Endodermal cell (in vitro differentiated cells): ENCODE measurements at regions not wholly inside any gene's neighbourhood (a gene's known extent, or its start where the extent isn't known, plus 50 kb on each side); places are given as distances from the start of the nearest gene placed in this dataset.
"Not testable (repeated sequence)": the region's sequence is repeated elsewhere in the genome, so short reads cannot be mapped to it uniquely, and the experiment has no call there.

Experiments
- DNase-seq: peaks from one replicate; pipeline ENCODE4 v3.0.0-alpha.2; 2017
- H3K27ac ChIP-seq: 2 replicates; pipeline ENCODE4 v1.5.1; 2013; ENCODE audit warnings: mild to moderate bottlenecking, low read depth, low read length, moderate library complexity
- H3K27me3 ChIP-seq: 2 replicates; pipeline ENCODE4 v1.6.1; 2013; ENCODE audit warnings: mild to moderate bottlenecking, low read length, moderate library complexity; ENCODE audit not compliant: insufficient read depth, control insufficient read depth, poor library complexity, severe bottlenecking
- H3K36me3 ChIP-seq: 2 replicates; pipeline ENCODE4 v1.7.0; 2013; ENCODE audit warnings: mild to moderate bottlenecking, low read length, moderate library complexity; ENCODE audit not compliant: control insufficient read depth, insufficient read depth
- H3K4me1 ChIP-seq: one replicate; pipeline ENCODE4 v1.7.0; 2013; ENCODE audit warnings: low read length; ENCODE audit not compliant: control insufficient read depth, insufficient read depth
- H3K4me3 ChIP-seq: 2 replicates; pipeline ENCODE4 v1.5.1; 2013; ENCODE audit warnings: mild to moderate bottlenecking, low read length, moderate library complexity
- H3K9ac ChIP-seq: 2 replicates; pipeline ENCODE4 v1.6.1; 2013; ENCODE audit warnings: mild to moderate bottlenecking, low read length, moderate library complexity; ENCODE audit not compliant: poor library complexity, severe bottlenecking; ENCODE audit errors: extremely low read depth
- H3K9me3 ChIP-seq: 2 replicates; pipeline ENCODE4 v1.6.1; 2013; ENCODE audit warnings: mild to moderate bottlenecking, low read length, moderate library complexity; ENCODE audit not compliant: control insufficient read depth
- H3K27ac Mint-ChIP-seq: 2 replicates; pipeline ENCODE4 v1.8.0; 2020; ENCODE audit warnings: mixed read lengths
- H3K27me3 Mint-ChIP-seq: 2 replicates; pipeline ENCODE4 v1.8.0; 2021; ENCODE audit warnings: mild to moderate bottlenecking, mixed read lengths; ENCODE audit not compliant: insufficient read depth
- H3K36me3 Mint-ChIP-seq: 2 replicates; pipeline ENCODE4 v1.8.0; 2020; ENCODE audit warnings: low read depth, mixed read lengths
- H3K4me1 Mint-ChIP-seq: 2 replicates; pipeline ENCODE4 v1.8.0; 2020; ENCODE audit warnings: mixed read lengths
- H3K4me3 Mint-ChIP-seq: 2 replicates; pipeline ENCODE4 v1.8.0; 2020; ENCODE audit warnings: mild to moderate bottlenecking, moderate library complexity, mixed read lengths
- H3K9me3 Mint-ChIP-seq: 2 replicates; pipeline ENCODE4 v1.8.0; 2020; ENCODE audit warnings: mild to moderate bottlenecking, mixed read lengths
- CTCF ChIP-seq: fragments of 200-600 bp; sonication (generic); conservative IDR thresholded peaks from 2 replicates; pipeline ENCODE4 v1.5.0; 2021; ENCODE audit warnings: antibody characterized with exemption, mild to moderate bottlenecking
- WGBS, 2 experiments: methylation state at CpG; one replicate each; pipeline versions ENCODE4 v1.1.5 to v1.1.7; 2013; ENCODE audit warnings: missing lambda C conversion rate in 2 of 2, mixed read lengths in 1 of 2; ENCODE audit not compliant: insufficient coverage in 1 of 2, insufficient read length in 1 of 2; 5-methylcytosine and 5-hydroxymethylcytosine counted together

- TF ChIP-seq CTCF, result no peak
- Mint-ChIP-seq H3K27ac (no peak overlapping the region), H3K27me3 (no peaks in the 10 kb centered on the region), H3K4me3 (no peak overlapping the region), H3K4me1 (peaks cover 3% of the 10 kb centered on the region), H3K36me3 (no peaks in the 10 kb centered on the region), H3K9me3 (peaks cover 31% of the 10 kb centered on the region)
- H3K9me3 ChIP-seq, result peaks cover 4% of the 10 kb centered on the region
- H3K36me3 ChIP-seq, result no peaks in the 10 kb centered on the region
- H3K27ac ChIP-seq, result no peak overlapping the region
- DNase-seq, result no peak
- H3K4me3 ChIP-seq, result no peak overlapping the region
- H3K4me1 ChIP-seq, result no peaks in the 10 kb centered on the region
- H3K9ac ChIP-seq, result no peak overlapping the region
- no peaks in the 10 kb centered on the region for H3K27me3 ChIP-seq
Measured at GRCh38 chrX:144214651-144215050, 330.8 kb downstream of the UBE2NL start.

DNA sequence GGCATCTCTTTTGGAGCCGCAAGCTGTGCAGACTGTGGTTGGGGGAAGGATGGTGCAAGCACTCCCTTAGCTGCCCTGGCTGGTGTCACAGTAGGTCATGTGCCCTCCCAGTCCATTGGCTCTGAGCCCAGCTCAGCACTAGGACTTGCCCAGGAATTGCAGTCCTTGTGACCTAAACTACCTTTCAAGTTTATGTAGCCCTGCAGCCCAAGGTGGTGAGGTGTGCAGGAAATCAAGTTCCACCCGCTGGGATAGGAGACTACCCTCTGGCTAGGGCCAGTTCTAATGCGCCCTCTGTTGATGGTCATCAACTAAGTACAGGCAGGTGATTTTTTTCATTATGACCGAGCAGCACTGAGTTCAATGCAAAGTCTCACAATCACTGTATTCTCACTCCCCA lies 335.2 kb downstream of the UBE2NL start:
- Histone ChIP-seq H3K9ac (no peak overlapping the region), H3K9me3 (peaks cover 13% of the 10 kb centered on the region), H3K36me3 (no peaks in the 10 kb centered on the region), H3K27me3 (no peaks in the 10 kb centered on the region), H3K4me1 (no peaks in the 10 kb centered on the region), H3K4me3 (no peak overlapping the region), H3K27ac (no peak overlapping the region)
- Mint-ChIP-seq H3K9me3 (peaks cover 37% of the 10 kb centered on the region), H3K36me3 (no peaks in the 10 kb centered on the region), H3K27me3 (no peaks in the 10 kb centered on the region), H3K4me1 (peaks cover 3% of the 10 kb centered on the region), H3K4me3 (no peak overlapping the region), H3K27ac (no peak overlapping the region)
- DNase-seq, result peak; percentile 67
- peak; percentile 65 for TF ChIP-seq CTCF
- WGBS, 2 experiments, result 85% methylated on average over 3 of the region's 4 CpGs; no CpG with 5 or more reads in 1 of the 2 experiments

- H3K9me3 Mint-ChIP-seq, result peaks cover 73% of the 10 kb centered on the region
- WGBS, 2 experiments, result 91% methylated on average over 28 of the region's 40 CpGs; no CpG with 5 or more reads in 1 of the 2 experiments
- H3K4me1 Mint-ChIP-seq, H3K36me3 ChIP-seq, H3K9me3 ChIP-seq, H3K9ac ChIP-seq, DNase-seq, H3K36me3 Mint-ChIP-seq, H3K27me3 Mint-ChIP-seq, H3K4me3 Mint-ChIP-seq, H3K4me3 ChIP-seq, H3K27ac Mint-ChIP-seq, H3K27me3 ChIP-seq, H3K4me1 ChIP-seq, H3K27ac ChIP-seq: not testable (repeated sequence)
Measured at GRCh38 chrX:144231116-144231785, 347.4 kb downstream of the UBE2NL start.

GRCh38 chrX:144253356-144253755 lies 369.5 kb downstream of the UBE2NL start:
- DNase-seq, result no peak
- no peaks in the 10 kb centered on the region for H3K4me1 Mint-ChIP-seq
- Histone ChIP-seq H3K9me3 (peaks cover 27% of the 10 kb centered on the region), H3K4me3 (no peak overlapping the region), H3K27ac (no peak overlapping the region), H3K36me3 (no peaks in the 10 kb centered on the region), H3K9ac (no peak overlapping the region), H3K4me1 (no peaks in the 10 kb centered on the region), H3K27me3 (no peaks in the 10 kb centered on the region)
- peaks cover 57% of the 10 kb centered on the region for H3K9me3 Mint-ChIP-seq
- H3K27ac Mint-ChIP-seq, result no peak overlapping the region
- no peaks in the 10 kb centered on the region for H3K36me3 Mint-ChIP-seq
- TF ChIP-seq CTCF, result no peak
- WGBS, 2 experiments, result 50% methylated on average over 1 of the region's 1 CpG; no CpG with 5 or more reads in 1 of the 2 experiments
- H3K4me3 Mint-ChIP-seq, result no peak overlapping the region
- H3K27me3 Mint-ChIP-seq, result no peaks in the 10 kb centered on the region
